Trophoblast cell (in vitro differentiated cells and primary cell): ENCODE measurements at regions not wholly inside any gene's neighbourhood (a gene's known extent, or its start where the extent isn't known, plus 50 kb on each side); places are given as distances from the start of the nearest gene placed in this dataset.
"Not testable (repeated sequence)": the region's sequence is repeated elsewhere in the genome, so short reads cannot be mapped to it uniquely, and the experiment has no call there.

Source experiments
- DNase-seq, 2 donors: peaks; one replicate each; pipeline ENCODE4 v3.0.0-alpha.2; 2016
- H2AFZ ChIP-seq: 2 replicates; pipeline ENCODE4 v1.6.1; 2013; ENCODE audit warnings: low read length, moderate library complexity, mild to moderate bottlenecking; ENCODE audit not compliant: insufficient read depth, poor library complexity
- H2AK5ac ChIP-seq: 2 replicates; pipeline ENCODE4 v1.6.1; 2013; ENCODE audit warnings: mild to moderate bottlenecking, low read length
- H2BK120ac ChIP-seq: 2 replicates; pipeline ENCODE4 v1.6.1; 2013; ENCODE audit warnings: low read length, mild to moderate bottlenecking, moderate library complexity; ENCODE audit not compliant: insufficient read depth, poor library complexity
- H2BK12ac ChIP-seq: 2 replicates; pipeline ENCODE4 v1.6.1; 2013; ENCODE audit warnings: mild to moderate bottlenecking, low read length, moderate library complexity
- H2BK5ac ChIP-seq: 2 replicates; pipeline ENCODE4 v1.6.1; 2013; ENCODE audit warnings: low read length, low read depth, moderate library complexity, mild to moderate bottlenecking; ENCODE audit not compliant: poor library complexity
- H3K14ac ChIP-seq: 2 replicates; pipeline ENCODE4 v1.6.1; 2013; ENCODE audit warnings: mild to moderate bottlenecking, low read length
- H3K18ac ChIP-seq: 2 replicates; pipeline ENCODE4 v1.6.1; 2013; ENCODE audit warnings: mild to moderate bottlenecking, low read length
- H3K23ac ChIP-seq: 2 replicates; pipeline ENCODE4 v1.6.1; 2013; ENCODE audit warnings: low read length
- H3K27ac ChIP-seq: 2 replicates; pipeline ENCODE4 v1.5.1; 2013; ENCODE audit warnings: low read depth, mild to moderate bottlenecking, inconsistent platforms, low read length, moderate library complexity
- H3K27me3 ChIP-seq: 2 replicates; pipeline ENCODE4 v1.6.1; 2013; ENCODE audit warnings: inconsistent platforms, mild to moderate bottlenecking, low read length, moderate library complexity; ENCODE audit not compliant: insufficient read depth
- H3K36me3 ChIP-seq, 2 experiments: 1 replicate in 1 of 2; 2 replicates in 1 of 2; pipeline ENCODE4 v1.6.1; 2013; ENCODE audit warnings: low read length in 2 of 2, mild to moderate bottlenecking in 2 of 2, moderate library complexity in 1 of 2; ENCODE audit not compliant: insufficient read depth in 2 of 2, control insufficient read depth in 1 of 2
- H3K4ac ChIP-seq: 2 replicates; pipeline ENCODE4 v1.6.1; 2013; ENCODE audit warnings: low read depth, mild to moderate bottlenecking, low read length, moderate library complexity
- H3K4me1 ChIP-seq, 2 experiments: 1 replicate in 1 of 2; 2 replicates in 1 of 2; pipeline ENCODE4 v1.6.1; 2013; ENCODE audit warnings: low read length in 2 of 2, mild to moderate bottlenecking in 2 of 2, moderate library complexity in 1 of 2; ENCODE audit not compliant: insufficient read depth in 2 of 2, control insufficient read depth in 1 of 2
- H3K4me2 ChIP-seq: 2 replicates; pipeline ENCODE4 v1.6.1; 2013; ENCODE audit warnings: inconsistent platforms, mild to moderate bottlenecking, low read length, moderate library complexity
- H3K4me3 ChIP-seq: 2 replicates; pipeline ENCODE4 v1.5.1; 2013; ENCODE audit warnings: mild to moderate bottlenecking, low read depth, low read length, inconsistent platforms
- H3K79me1 ChIP-seq: one replicate; pipeline ENCODE4 v1.6.1; 2013; ENCODE audit warnings: low read length
- H3K79me2 ChIP-seq: 2 replicates; pipeline ENCODE4 v1.6.1; 2013; ENCODE audit warnings: low read length, mild to moderate bottlenecking; ENCODE audit not compliant: control insufficient read depth, insufficient read depth, poor library complexity
- H3K9ac ChIP-seq: 2 replicates; pipeline ENCODE4 v1.6.1; 2013; ENCODE audit warnings: mild to moderate bottlenecking, low read length
- H3K9me3 ChIP-seq: 2 replicates; pipeline ENCODE4 v1.6.1; 2013; ENCODE audit warnings: low read depth, mild to moderate bottlenecking, control low read depth, inconsistent platforms, low read length; ENCODE audit not compliant: insufficient read depth
- H4K12ac ChIP-seq: 2 replicates; pipeline ENCODE4 v1.6.1; 2013; ENCODE audit warnings: low read depth, mild to moderate bottlenecking, low read length, moderate library complexity
- H4K8ac ChIP-seq: 2 replicates; pipeline ENCODE4 v1.6.1; 2013; ENCODE audit warnings: low read depth, mild to moderate bottlenecking, low read length, moderate library complexity
- H4K91ac ChIP-seq: one replicate; pipeline ENCODE4 v1.6.1; 2013; ENCODE audit warnings: low read depth, mild to moderate bottlenecking, low read length, moderate library complexity
- WGBS: extraction: QIAGEN DNeasy Blood & Tissue Kit; methylation state at CpG from one replicate; pipeline ENCODE4 v1.1.7; 2013; ENCODE audit warnings: missing lambda C conversion rate; ENCODE audit not compliant: insufficient read length, insufficient coverage; ENCODE audit errors: extremely low coverage; 5-methylcytosine and 5-hydroxymethylcytosine counted together

- H3K27me3 ChIP-seq, result no peaks in the 10 kb centered on the region
- H3K18ac ChIP-seq, result no peak overlapping the region
- H3K36me3 ChIP-seq, result no peaks in the 10 kb centered on the region
- H2BK5ac ChIP-seq, result no peak overlapping the region
- no peak overlapping the region for H2AK5ac ChIP-seq
- no peak overlapping the region for H4K12ac ChIP-seq
- no peak for DNase-seq
- H3K14ac ChIP-seq, result no peak overlapping the region
- H3K4ac ChIP-seq, result no peak overlapping the region
- H3K4me3 ChIP-seq, result no peak overlapping the region
- no peak overlapping the region for H3K27ac ChIP-seq
- H3K4me2 ChIP-seq, result no peak overlapping the region
- H2BK120ac ChIP-seq, result no peak overlapping the region
- H3K4me1 ChIP-seq, result no peaks in the 10 kb centered on the region
- no peaks in the 10 kb centered on the region for H3K79me2 ChIP-seq
- H2AFZ ChIP-seq, result no peak overlapping the region
- H3K23ac ChIP-seq, result no peak overlapping the region
- peaks cover 2% of the 10 kb centered on the region for H3K9me3 ChIP-seq
- no peak overlapping the region for H4K91ac ChIP-seq
- WGBS, result no CpG with 5 or more reads among the region's 3 CpGs
- no peak overlapping the region for H3K9ac ChIP-seq
- no peaks in the 10 kb centered on the region for H3K79me1 ChIP-seq
- no peak overlapping the region for H2BK12ac ChIP-seq
- no peak overlapping the region for H4K8ac ChIP-seq
These were observed 131.3 kb downstream of the LPIN1 start for GRCh38 chr2:11877764-11878163.

GRCh38 chr2:11885253-11885652, 138.8 kb downstream of the LPIN1 start:
- not testable (repeated sequence) for H3K4me2 ChIP-seq, H3K36me3 ChIP-seq, H3K9me3 ChIP-seq, H3K27me3 ChIP-seq, H3K27ac ChIP-seq, H4K8ac ChIP-seq, H3K23ac ChIP-seq, H3K4me1 ChIP-seq, H3K4ac ChIP-seq, H2BK5ac ChIP-seq, H4K91ac ChIP-seq, H4K12ac ChIP-seq, H3K79me1 ChIP-seq, H3K14ac ChIP-seq, H3K18ac ChIP-seq, H2AK5ac ChIP-seq, H2BK12ac ChIP-seq, DNase-seq, H3K79me2 ChIP-seq, H3K9ac ChIP-seq, H3K4me3 ChIP-seq, H2AFZ ChIP-seq, H2BK120ac ChIP-seq
- no CpG with 5 or more reads among the region's 4 CpGs for WGBS

- not testable (repeated sequence) for H2AFZ ChIP-seq, H3K4ac ChIP-seq, H3K23ac ChIP-seq, H3K27me3 ChIP-seq, H2BK120ac ChIP-seq, H3K9me3 ChIP-seq, H3K36me3 ChIP-seq, H3K18ac ChIP-seq, H4K91ac ChIP-seq, H3K14ac ChIP-seq, H2BK5ac ChIP-seq, DNase-seq, H2AK5ac ChIP-seq, H4K8ac ChIP-seq, H3K4me2 ChIP-seq, H3K79me1 ChIP-seq, H3K9ac ChIP-seq, H3K79me2 ChIP-seq, H3K4me1 ChIP-seq, H2BK12ac ChIP-seq, H3K27ac ChIP-seq, H3K4me3 ChIP-seq, H4K12ac ChIP-seq
- WGBS, result no CpG with 5 or more reads among the region's 8 CpGs
These were observed 140.5 kb downstream of the LPIN1 start for GRCh38 chr2:11886899-11887298.

- Histone ChIP-seq H3K18ac (no peak overlapping the region), H3K36me3 (no peaks in the 10 kb centered on the region), H3K9me3 (peaks cover 2% of the 10 kb centered on the region), H3K14ac (no peak overlapping the region), H3K27me3 (no peaks in the 10 kb centered on the region), H3K9ac (no peak overlapping the region), H2BK12ac (no peak overlapping the region), H2AFZ (no peak overlapping the region), H3K79me2 (no peaks in the 10 kb centered on the region), H3K4ac (no peak overlapping the region), H4K12ac (no peak overlapping the region), H3K79me1 (no peaks in the 10 kb centered on the region), H3K4me3 (no peak overlapping the region), H3K4me2 (no peak overlapping the region), H4K91ac (no peak overlapping the region), H3K4me1 (no peaks in the 10 kb centered on the region), H3K27ac (no peak overlapping the region), H2BK120ac (no peak overlapping the region), H3K23ac (no peak overlapping the region), H2BK5ac (no peak overlapping the region), H2AK5ac (no peak overlapping the region), H4K8ac (no peak overlapping the region)
- no CpG with 5 or more reads among the region's 2 CpGs for WGBS
- no peak for DNase-seq
These were observed 142.8 kb downstream of the LPIN1 start for GRCh38 chr2:11889101-11889850.
